NCI-H524 treated with DMSO at 0.1 percent for 48 hours (cell line): ENCODE measurements at regions not wholly inside any gene's neighbourhood (a gene's known extent, or its start where the extent isn't known, plus 50 kb on each side); places are given as distances from the start of the nearest gene placed in this dataset.

Experiments
- DNase-seq: peaks from one replicate; lab custom pipeline; 2025; lab: John Stamatoyannopoulos, UW

- DNase-seq, result no peak
These were observed 715.2 kb downstream of the EPM2A start for GRCh38 chr6:145020114-145020513.

- no peak for DNase-seq
These were observed 714.8 kb downstream of the EPM2A start for GRCh38 chr6:145020543-145020942.

GRCh38 chr6:145022199-145022796, 713.0 kb downstream of the EPM2A start:
- no peak for DNase-seq

GRCh38 chr6:145023116-145023726, 712.1 kb downstream of the EPM2A start:
- DNase-seq, result no peak

GRCh38 chr6:145025488-145025887, 709.8 kb downstream of the EPM2A start:
- DNase-seq, result no peak

GRCh38 chr6:145026267-145026679, 709.0 kb downstream of the EPM2A start:
- peak; percentile 53 for DNase-seq

- peak; percentile 57 for DNase-seq
These were observed 707.0 kb downstream of the EPM2A start for GRCh38 chr6:145028144-145028818.

GRCh38 chr6:145031001-145031400, 704.3 kb downstream of the EPM2A start:
- no peak for DNase-seq

- DNase-seq, result no peak
These were observed 703.4 kb downstream of the EPM2A start for GRCh38 chr6:145031962-145032361.

GRCh38 chr6:145032562-145033145, 702.7 kb downstream of the EPM2A start:
- no peak for DNase-seq

GRCh38 chr6:145034664-145035063, 700.7 kb downstream of the EPM2A start:
- no peak for DNase-seq

GRCh38 chr6:145036236-145036635, 699.1 kb downstream of the EPM2A start:
- DNase-seq, result no peak

- no peak for DNase-seq
These were observed 698.3 kb downstream of the EPM2A start for GRCh38 chr6:145036848-145037567.

- DNase-seq, result no peak
These were observed 692.8 kb downstream of the EPM2A start for GRCh38 chr6:145042559-145042958.

GRCh38 chr6:145043926-145044500, 691.3 kb downstream of the EPM2A start:
- DNase-seq, result no peak

- DNase-seq, result no peak
These were observed 690.6 kb downstream of the EPM2A start for GRCh38 chr6:145044641-145045246.

GRCh38 chr6:145045582-145045981, 689.7 kb downstream of the EPM2A start:
- DNase-seq, result peak; percentile 92

GRCh38 chr6:145047891-145048290, 687.4 kb downstream of the EPM2A start:
- DNase-seq, result no peak

- no peak for DNase-seq
These were observed 683.7 kb downstream of the EPM2A start for GRCh38 chr6:145051661-145052060.

- DNase-seq, result no peak
These were observed 679.8 kb downstream of the EPM2A start for GRCh38 chr6:145055567-145055966.

GRCh38 chr6:145060714-145061113, 674.6 kb downstream of the EPM2A start:
- DNase-seq, result no peak

GRCh38 chr6:145063091-145063490, 672.2 kb downstream of the EPM2A start:
- DNase-seq, result peak; percentile 56
